Loucy (cell line): ENCODE measurements at regions not wholly inside any gene's neighbourhood (a gene's known extent, or its start where the extent isn't known, plus 50 kb on each side); places are given as distances from the start of the nearest gene placed in this dataset.

Experiments used
- EZH2phosphoT487 ChIP-seq: fragments of 200-600 bp; IDR thresholded peaks from 2 replicates; pipeline ENCODE4 v1.6.1; 2018; ENCODE audit warnings: antibody characterized with exemption, mild to moderate bottlenecking, moderate library complexity, borderline replicate concordance
- TF ChIP-seq, protein P1 (sequence below): fragments of 200-600 bp; sonication (generic); conservative IDR thresholded peaks from 2 replicates; pipeline ENCODE4 v1.5.1; 2014; ENCODE audit warnings: mild to moderate bottlenecking, antibody characterized with exemption, low read length

- TF ChIP-seq, protein P1, sequence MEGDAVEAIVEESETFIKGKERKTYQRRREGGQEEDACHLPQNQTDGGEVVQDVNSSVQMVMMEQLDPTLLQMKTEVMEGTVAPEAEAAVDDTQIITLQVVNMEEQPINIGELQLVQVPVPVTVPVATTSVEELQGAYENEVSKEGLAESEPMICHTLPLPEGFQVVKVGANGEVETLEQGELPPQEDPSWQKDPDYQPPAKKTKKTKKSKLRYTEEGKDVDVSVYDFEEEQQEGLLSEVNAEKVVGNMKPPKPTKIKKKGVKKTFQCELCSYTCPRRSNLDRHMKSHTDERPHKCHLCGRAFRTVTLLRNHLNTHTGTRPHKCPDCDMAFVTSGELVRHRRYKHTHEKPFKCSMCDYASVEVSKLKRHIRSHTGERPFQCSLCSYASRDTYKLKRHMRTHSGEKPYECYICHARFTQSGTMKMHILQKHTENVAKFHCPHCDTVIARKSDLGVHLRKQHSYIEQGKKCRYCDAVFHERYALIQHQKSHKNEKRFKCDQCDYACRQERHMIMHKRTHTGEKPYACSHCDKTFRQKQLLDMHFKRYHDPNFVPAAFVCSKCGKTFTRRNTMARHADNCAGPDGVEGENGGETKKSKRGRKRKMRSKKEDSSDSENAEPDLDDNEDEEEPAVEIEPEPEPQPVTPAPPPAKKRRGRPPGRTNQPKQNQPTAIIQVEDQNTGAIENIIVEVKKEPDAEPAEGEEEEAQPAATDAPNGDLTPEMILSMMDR: no peak
- no peak for TF ChIP-seq EZH2phosphoT487
Measured at GRCh38 chr6:1513215-1513780, 96.4 kb upstream of the FOXC1 start.
